GM18517 (cell line): ENCODE measurements at regions not wholly inside any gene's neighbourhood (a gene's known extent, or its start where the extent isn't known, plus 50 kb on each side); places are given as distances from the start of the nearest gene placed in this dataset.

Source experiments
- ATAC-seq: cut with Tn5 transposase; IDR thresholded peaks from one replicate; pipeline ENCODE4 v1.9.1; 2021; ENCODE audit warnings: mild to moderate bottlenecking, moderate library complexity; ENCODE audit not compliant: unreplicated experiment

DNA sequence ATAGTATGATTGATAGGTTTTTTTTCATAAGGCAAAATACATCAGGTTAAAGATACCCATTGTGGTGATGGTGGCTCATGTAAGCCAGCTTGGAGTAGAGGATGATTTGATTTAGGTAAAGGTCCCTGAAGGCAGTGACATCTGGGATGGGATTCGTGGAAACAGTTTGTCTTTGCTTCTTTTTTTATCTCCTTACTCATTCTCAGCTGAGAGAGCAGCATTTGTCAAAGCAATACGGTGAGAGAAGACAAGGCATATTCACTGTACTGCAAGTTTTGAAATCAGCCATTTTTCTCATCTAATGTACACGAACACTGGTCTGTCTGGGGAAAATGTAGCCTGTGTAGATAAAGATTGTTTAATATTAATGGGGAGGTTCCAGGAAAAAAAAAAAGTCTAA lies 749.1 kb downstream of the SQOR start:
- ATAC-seq = no peak

DNA sequence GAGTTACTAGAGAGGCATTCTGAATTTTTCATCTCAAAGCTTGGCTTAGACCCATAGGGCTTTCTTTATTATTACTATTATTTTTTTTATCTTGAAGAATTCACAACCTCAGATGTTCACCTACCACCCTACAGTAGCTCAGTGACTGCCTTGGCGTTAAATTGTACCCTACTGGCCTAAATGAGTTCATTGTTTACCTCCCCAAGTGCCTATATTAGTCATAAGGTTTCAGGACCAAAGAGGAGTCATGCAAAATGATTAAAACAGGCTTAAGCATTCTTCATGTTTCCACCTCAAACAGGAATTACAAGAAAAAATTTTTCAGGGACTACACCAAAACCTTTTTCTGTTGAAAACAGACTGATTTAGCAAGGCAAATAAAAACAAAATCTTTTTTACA lies 751.5 kb downstream of the SQOR start:
- no peak for ATAC-seq

GRCh38 chr15:46389739-46390138 lies 754.9 kb downstream of the SQOR start:
- no peak for ATAC-seq

- no peak for ATAC-seq
These were observed 759.6 kb downstream of the SQOR start for GRCh38 chr15:46394463-46394862.

- ATAC-seq = no peak
These were observed 773.5 kb downstream of the SQOR start for GRCh38 chr15:46408312-46408711.

GRCh38 chr15:46409841-46410301 lies 775.0 kb downstream of the SQOR start:
- ATAC-seq = no peak

GRCh38 chr15:46410705-46411104 lies 775.9 kb downstream of the SQOR start:
- no peak for ATAC-seq

DNA sequence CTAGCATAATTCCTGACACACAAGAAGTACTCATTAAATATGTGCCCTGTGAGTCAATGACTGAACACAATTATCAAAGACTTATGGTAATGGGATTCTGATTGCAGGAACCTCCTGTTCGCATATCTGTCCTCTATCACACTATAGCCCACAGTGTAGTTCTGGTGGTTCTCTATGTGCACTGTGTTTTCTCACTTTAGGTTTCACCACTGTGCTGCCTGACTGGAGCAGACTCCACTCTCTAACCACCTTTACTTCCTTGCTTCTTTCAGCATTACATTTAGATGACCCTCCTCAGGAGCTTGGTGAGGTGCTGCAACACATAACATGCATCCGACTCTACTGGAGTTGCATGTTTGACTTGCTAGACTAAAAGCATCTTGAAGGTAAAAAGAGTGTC lies 777.1 kb downstream of the SQOR start:
- ATAC-seq = no peak

GRCh38 chr15:46413799-46414198 lies 779.0 kb downstream of the SQOR start:
- ATAC-seq = no peak

DNA sequence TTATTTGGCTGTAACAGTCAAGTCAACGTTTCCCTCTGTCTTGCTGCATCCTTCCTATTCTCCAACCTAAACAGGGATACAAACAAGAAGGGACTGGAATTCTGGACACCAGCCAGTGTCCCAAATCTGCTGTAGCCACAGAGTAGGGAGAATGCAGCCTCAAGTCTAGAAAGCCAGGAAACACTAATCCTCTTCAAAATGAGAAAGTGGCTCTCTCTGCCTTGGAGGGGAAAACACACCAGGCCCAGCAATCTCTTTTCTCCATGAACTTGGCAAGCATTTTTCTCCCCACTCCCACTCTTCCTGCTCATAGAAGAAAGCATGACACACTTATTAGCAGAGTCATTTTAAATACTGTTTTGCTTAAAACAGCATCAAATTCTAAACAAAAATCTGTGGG lies 781.7 kb downstream of the SQOR start:
- ATAC-seq = no peak

GRCh38 chr15:46420990-46421389 lies 786.2 kb downstream of the SQOR start:
- ATAC-seq = no peak

- ATAC-seq = no peak
These were observed 806.6 kb downstream of the SQOR start for GRCh38 chr15:46441294-46442062.

- no peak for ATAC-seq
These were observed 807.4 kb downstream of the SQOR start for GRCh38 chr15:46442184-46442583.

- ATAC-seq = no peak
These were observed 808.2 kb downstream of the SQOR start for GRCh38 chr15:46442901-46443590.

GRCh38 chr15:46450112-46450809 lies 815.4 kb downstream of the SQOR start:
- ATAC-seq = no peak

- no peak for ATAC-seq
These were observed 816.0 kb downstream of the SQOR start for GRCh38 chr15:46450810-46451182.

DNA sequence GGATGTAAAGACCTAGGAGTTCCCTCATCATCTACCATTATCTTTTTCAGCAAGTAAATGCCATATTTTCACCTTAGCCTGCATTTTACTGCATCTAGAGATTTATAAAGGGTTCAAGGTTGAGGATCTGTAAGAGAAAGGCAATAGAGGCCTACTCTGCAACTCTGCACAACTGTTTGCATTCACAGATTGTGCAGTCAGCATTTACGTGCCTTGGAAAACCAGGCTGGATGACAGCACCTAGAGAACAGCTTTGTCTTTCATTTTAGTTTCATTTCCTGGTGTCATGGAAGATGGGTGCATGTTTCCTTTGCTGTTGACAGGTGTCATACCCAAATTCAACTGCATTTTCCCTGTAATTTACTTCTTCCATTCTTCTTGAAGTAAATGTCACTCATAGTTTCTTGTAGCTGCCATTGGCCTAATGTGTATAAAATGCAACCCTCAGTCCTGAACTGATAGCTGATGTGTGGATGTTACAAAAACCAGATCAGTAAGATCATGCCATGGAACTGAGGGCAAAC lies 817.5 kb downstream of the SQOR start:
- ATAC-seq = no peak

- ATAC-seq = no peak
These were observed 821.6 kb downstream of the SQOR start for GRCh38 chr15:46456456-46456855.

DNA sequence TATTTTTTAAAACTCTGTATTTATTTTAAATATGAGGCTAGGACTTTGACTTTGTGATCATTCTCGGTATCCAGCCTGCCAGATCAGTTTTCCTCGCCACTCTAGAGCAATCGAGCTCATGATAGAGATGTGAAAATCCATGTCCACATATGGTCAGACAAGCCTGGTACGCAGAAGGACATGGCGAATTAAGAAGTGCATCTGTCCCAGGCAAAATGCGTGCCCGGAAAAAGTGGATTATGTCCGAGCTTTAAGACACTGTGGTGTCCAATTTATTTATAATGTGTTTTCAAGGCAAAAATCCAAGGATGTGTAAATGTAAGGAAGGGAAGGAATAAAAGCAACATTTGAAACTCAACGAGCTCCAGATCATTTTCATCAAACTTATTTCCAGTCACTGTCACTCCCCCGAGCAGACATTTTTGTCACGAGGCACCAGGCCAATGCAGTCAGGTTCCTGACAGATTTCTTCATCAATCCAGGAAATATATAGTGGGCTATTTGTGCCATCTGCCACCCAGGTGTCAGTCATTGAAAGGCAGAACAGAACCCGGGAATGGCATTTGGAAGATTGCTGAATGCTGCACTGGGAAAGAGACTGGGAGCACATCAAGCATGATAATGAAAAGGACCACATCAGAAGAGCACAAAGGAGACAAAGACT lies 825.7 kb downstream of the SQOR start:
- no peak for ATAC-seq

- no peak for ATAC-seq
These were observed 826.6 kb downstream of the SQOR start for GRCh38 chr15:46461416-46461815.

DNA sequence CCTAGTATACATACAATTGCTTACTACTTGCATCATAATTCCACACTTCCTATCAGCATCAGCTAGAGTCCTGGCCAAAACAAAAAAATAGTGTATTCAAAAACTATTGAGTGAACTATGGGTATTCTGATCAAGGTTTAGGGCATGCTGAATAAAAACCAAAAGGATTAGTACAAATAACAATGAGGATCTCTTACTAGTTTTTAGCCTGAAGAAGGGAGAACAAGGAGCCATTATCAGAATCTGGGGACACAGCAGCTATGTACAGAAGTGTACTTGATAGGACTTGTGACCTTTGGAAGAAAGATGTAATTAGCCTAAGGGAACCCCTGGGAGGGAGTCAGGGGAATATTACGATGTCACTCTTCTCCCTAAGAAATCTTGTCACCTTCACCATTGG lies 832.2 kb downstream of the SQOR start:
- ATAC-seq = no peak
